Bronchial epithelial cell (primary cell): ENCODE measurements at regions not wholly inside any gene's neighbourhood (a gene's known extent, or its start where the extent isn't known, plus 50 kb on each side); places are given as distances from the start of the nearest gene placed in this dataset.
A peak's percentile ranks its signal among the peaks of the same experiment; 100 is the strongest.

Source experiments
- DNase-seq: peaks from one replicate; pipeline ENCODE4 v3.0.0-alpha.2; 2010; ENCODE audit warnings: low read depth
- FAIRE-seq: peaks from 2 replicates; lab custom pipeline; 2011; peaks lifted over from hg19 to GRCh38; lab: Jason Lieb, UNC
- H3K27me3 ChIP-seq: 2 replicates; pipeline ENCODE4 v1.5.1; 2011; ENCODE audit warnings: low read length; ENCODE audit not compliant: control insufficient read depth, insufficient read depth
- H3K36me3 ChIP-seq: 2 replicates; pipeline ENCODE4 v1.5.1; 2011; ENCODE audit warnings: low read length; ENCODE audit not compliant: control insufficient read depth, insufficient read depth
- H3K4me3 ChIP-seq: 2 replicates; pipeline ENCODE4 v1.5.1; 2011; ENCODE audit warnings: mild to moderate bottlenecking, low read depth, low read length, control low read depth
- CTCF ChIP-seq: IDR thresholded peaks from 2 replicates; pipeline ENCODE4 v1.5.1; 2011; ENCODE audit warnings: mild to moderate bottlenecking, moderate library complexity, low read length, control low read depth, inconsistent platforms; ENCODE audit not compliant: insufficient read depth, severe bottlenecking

- Histone ChIP-seq H3K4me3 (no peak overlapping the region), H3K27me3 (peaks cover 2% of the 10 kb centered on the region), H3K36me3 (no peaks in the 10 kb centered on the region)
- DNase-seq, result no peak
- TF ChIP-seq CTCF, result no peak
- no peak for FAIRE-seq
These were observed 312.7 kb upstream of the USP24 start for GRCh38 chr1:55527831-55528230.

GRCh38 chr1:55526716-55527115 lies 311.6 kb upstream of the USP24 start:
- no peak overlapping the region for H3K4me3 ChIP-seq
- H3K27me3 ChIP-seq, result peaks cover 2% of the 10 kb centered on the region
- FAIRE-seq (no peak), DNase-seq (no peak)
- TF ChIP-seq CTCF, result no peak
- no peaks in the 10 kb centered on the region for H3K36me3 ChIP-seq

GRCh38 chr1:55524006-55524405 lies 308.8 kb upstream of the USP24 start:
- DNase-seq (no peak), FAIRE-seq (no peak)
- Histone ChIP-seq H3K27me3 (peaks cover 2% of the 10 kb centered on the region), H3K36me3 (no peaks in the 10 kb centered on the region), H3K4me3 (no peak overlapping the region)
- no peak for TF ChIP-seq CTCF

GRCh38 chr1:55522982-55523381 lies 307.8 kb upstream of the USP24 start:
- TF ChIP-seq CTCF, result no peak
- no peaks in the 10 kb centered on the region for H3K36me3 ChIP-seq
- peaks cover 2% of the 10 kb centered on the region for H3K27me3 ChIP-seq
- no peak for FAIRE-seq
- no peak overlapping the region for H3K4me3 ChIP-seq
- no peak for DNase-seq

DNA sequence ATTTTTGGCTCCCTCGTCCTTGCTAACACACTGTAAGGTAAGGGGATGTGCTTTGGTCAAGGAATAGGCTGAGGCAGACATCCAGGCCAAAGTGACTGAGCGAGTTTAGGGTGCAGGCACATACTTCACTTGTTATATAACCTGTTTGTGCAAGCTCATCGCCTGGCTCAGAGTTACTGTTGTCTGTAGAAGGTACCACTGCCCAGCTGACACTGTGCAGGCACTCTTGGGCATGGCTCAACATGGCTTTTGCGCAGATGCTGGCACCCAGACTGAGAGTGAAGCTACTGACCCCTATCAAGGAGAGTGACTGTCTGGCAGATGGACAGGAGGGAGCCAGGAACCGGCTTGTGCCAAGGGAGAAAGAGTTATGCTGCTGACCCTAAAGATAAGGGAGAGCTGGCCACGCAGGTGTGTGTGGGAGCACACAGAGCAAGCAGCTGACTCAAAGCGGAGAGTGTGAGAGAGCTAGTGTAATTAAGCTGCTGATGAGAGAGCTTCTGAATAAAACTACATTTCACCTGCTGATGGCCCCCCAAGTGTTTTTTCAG lies 307.3 kb upstream of the USP24 start:
- peak; percentile 66 for FAIRE-seq

More for the DNA sequence above, 307.3 kb upstream of the USP24 start:
- DNase-seq, result no peak
- TF ChIP-seq CTCF, result no peak
- no peak overlapping the region for H3K4me3 ChIP-seq
- H3K36me3 ChIP-seq, result no peaks in the 10 kb centered on the region
- H3K27me3 ChIP-seq, result peaks cover 2% of the 10 kb centered on the region
